ENCODE measurements at regions not wholly inside any gene's neighbourhood (a gene's known extent, or its start where the extent isn't known, plus 50 kb on each side); places are given as distances from the start of the nearest gene placed in this dataset.

- TF ChIP-seq NRF1 (conservative IDR thresholded peaks at IDR 0.05; ENCODE audit: low read depth, low read length): no peak
Observed at GRCh38 chr6:117034971-117035370, 157.9 kb downstream of the RFX6 start (continued).

GRCh38 chr6:117050301-117050700, 173.3 kb downstream of the RFX6 start:
- Histone ChIP-seq H3K79me2 (ENCODE audit: control insufficient read depth, insufficient read depth, low read length) (no peaks in the 10 kb centered on the region), H3K9ac (ENCODE audit: control insufficient read depth, insufficient read depth, low read length) (no peak overlapping the region), H3K4me2 (ENCODE audit: control insufficient read depth, insufficient read depth) (no peak overlapping the region), H3K36me3 (ENCODE audit: control insufficient read depth in 2 of 2, insufficient read depth in 2 of 2, low read length in 1 of 2) (no peaks in the 10 kb centered on the region), H3K4me3 (no peak overlapping the region), H2AFZ (ENCODE audit: control insufficient read depth, low read depth, low read length) (no peak overlapping the region), H3K9me3 (replicated peaks; ENCODE audit: control insufficient read depth, insufficient read depth, low read length) (no peaks in the 10 kb centered on the region), H3K4me1 (ENCODE audit: control insufficient read depth, insufficient read depth, low read length) (no peaks in the 10 kb centered on the region), H4K20me1 (ENCODE audit: control insufficient read depth, insufficient read depth) (no peaks in the 10 kb centered on the region), H3K27ac (ENCODE audit: control insufficient read depth, insufficient read depth) (no peak overlapping the region), H3K27me3 (replicated peaks in 1 of 2; ENCODE audit: control insufficient read depth in 2 of 2, insufficient read depth in 2 of 2, low read length in 1 of 2) (no peaks in the 10 kb centered on the region)
- FAIRE-seq (no peak), ATAC-seq (no peak), DNase-seq (ENCODE audit: low read depth, low spot score) (no peak)
- SMC1A ChIA-PET (ENCODE audit: uncharacterized antibody, unreplicated experiment): no interaction called here
- WGBS (ENCODE audit: insufficient coverage, insufficient replicate concordance, low lambda C conversion rate, missing lambda C conversion rate): 13% methylated on average over 3 of the region's 3 CpGs
- BruUV-seq (replicated peaks): no TSS peak
- CTCF ChIA-PET: no interaction called here
- intact Hi-C loops (cut with micrococcal nuclease; ENCODE audit: unreplicated experiment): no loop called here
- POLR2A ChIA-PET: no interaction called here
- in situ Hi-C loops (cut with MboI): no loop called here
- RAD21 ChIA-PET (ENCODE audit: unreplicated experiment): no interaction called here
- TF ChIP-seq BACH1 (IDR thresholded peaks at IDR 0.05; ENCODE audit: borderline replicate concordance) (no peak), BHLHE40 (IDR thresholded peaks at IDR 0.05; ENCODE audit: borderline replicate concordance in 1 of 2, low read depth in 2 of 2, low read length in 1 of 2) (no peak), NR2C2 (IDR thresholded peaks at IDR 0.05; ENCODE audit: borderline replicate concordance, control insufficient read depth, insufficient read length, low read depth) (no peak), IRF5 (IDR thresholded peaks at IDR 0.05; ENCODE audit: borderline replicate concordance) (no peak), ZNF592 (IDR thresholded peaks at IDR 0.05) (no peak), NR2C1 (IDR thresholded peaks at IDR 0.05) (no peak), SUZ12 (IDR thresholded peaks at IDR 0.05; ENCODE audit: unreplicated experiment) (no peak), IKZF2 (IDR thresholded peaks at IDR 0.05) (no peak), E2F8 (IDR thresholded peaks at IDR 0.05; ENCODE audit: low read depth, partially characterized antibody) (no peak), MXI1 (IDR thresholded peaks at IDR 0.05; ENCODE audit: low read depth, low read length) (no peak), YY1 (IDR thresholded peaks at IDR 0.05; ENCODE audit: low read depth, low read length) (no peak), SMC3 (IDR thresholded peaks at IDR 0.05; ENCODE audit: borderline replicate concordance, low read length) (no peak)
